Stimulated activated naive CD8-positive, alpha-beta T cell treated with anti-CD3 and anti-CD28 coated beads, Interleukin-15, Interleukin-2, amounts not matched to agents 100 U/mL and 50 U/mL, for 24 hours (primary cell): ENCODE measurements at regions not wholly inside any gene's neighbourhood (a gene's known extent, or its start where the extent isn't known, plus 50 kb on each side); places are given as distances from the start of the nearest gene placed in this dataset.

Experiments
- ATAC-seq: fragments of 150-1000 bp; cut with Tn5 transposase; one replicate; pipeline ENCODE4 v1.10.0; 2021
- DNase-seq: peaks from one replicate; pipeline ENCODE4 v3.0.0; 2021

DNA sequence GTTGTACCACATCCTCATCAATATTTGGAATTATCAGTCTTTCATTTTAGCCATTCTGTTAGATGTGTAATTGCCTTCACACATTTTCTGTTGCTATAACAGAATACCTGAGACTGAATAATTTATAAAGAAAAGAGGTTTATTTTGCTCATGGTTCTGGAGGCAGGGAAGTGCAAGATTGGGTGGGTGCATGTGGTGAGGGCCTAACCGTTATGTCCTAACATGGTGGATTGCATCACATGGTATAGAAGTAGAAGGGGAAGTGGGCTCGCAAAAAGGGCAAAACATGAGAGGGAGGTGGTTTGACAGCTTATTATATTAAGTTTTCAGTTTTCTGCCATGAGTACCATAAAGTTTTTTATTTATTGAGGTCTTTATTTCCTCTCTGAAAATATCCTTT, 452.0 kb downstream of the ARL4A start:
- DNase-seq (no peak), ATAC-seq (no peak)

- no peak for ATAC-seq
- DNase-seq: no peak
These were observed 457.2 kb downstream of the ARL4A start for GRCh38 chr7:13144673-13145072.

GRCh38 chr7:13148548-13148947, 461.1 kb downstream of the ARL4A start:
- DNase-seq: no peak
- no peak for ATAC-seq

GRCh38 chr7:13151978-13152377, 464.5 kb downstream of the ARL4A start:
- DNase-seq (no peak), ATAC-seq (no peak)

- DNase-seq: no peak
These were observed 465.3 kb downstream of the ARL4A start for GRCh38 chr7:13152755-13153154.

DNA sequence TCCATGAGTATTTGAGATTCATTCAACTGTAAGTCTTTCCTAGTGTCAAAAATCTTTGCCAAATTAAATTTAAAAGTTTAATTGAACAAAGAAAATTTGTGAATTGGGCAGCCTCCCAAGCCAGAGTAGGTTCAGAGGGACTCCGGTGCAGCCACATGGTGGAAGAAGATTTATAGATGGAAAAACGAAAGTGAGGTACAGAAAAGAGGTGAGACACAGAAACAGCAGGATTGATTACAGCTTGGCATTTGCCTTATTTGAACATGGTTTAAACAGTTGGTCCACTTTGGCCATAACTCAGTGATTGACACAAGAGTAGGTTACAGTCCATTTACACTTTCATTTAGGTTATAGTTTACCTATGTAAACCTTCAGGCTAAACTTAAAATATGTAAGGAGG, 465.8 kb downstream of the ARL4A start:
- ATAC-seq (no peak), DNase-seq (no peak)

More at GRCh38 chr7:13152755-13153154, 465.3 kb downstream of the ARL4A start:
- ATAC-seq: no peak

DNA sequence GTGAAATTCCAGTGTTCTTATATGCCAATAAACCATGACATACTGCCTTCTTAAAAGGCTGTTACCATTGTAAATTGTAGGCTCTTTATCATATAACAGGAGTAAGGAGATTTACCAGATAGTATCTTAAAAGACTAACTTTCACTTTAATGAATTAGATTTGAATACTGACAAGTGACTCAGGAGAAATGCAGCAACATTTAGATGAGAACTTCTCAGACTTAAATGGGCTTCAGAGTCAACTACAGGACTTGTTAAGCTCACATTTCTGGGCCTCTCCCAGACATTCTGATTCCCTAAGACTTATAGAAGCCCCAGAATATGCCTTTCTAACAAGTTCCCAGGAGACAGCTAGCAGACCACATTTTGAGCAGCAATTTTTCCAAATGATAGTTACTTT, 466.3 kb downstream of the ARL4A start:
- no peak for ATAC-seq
- no peak for DNase-seq

DNA sequence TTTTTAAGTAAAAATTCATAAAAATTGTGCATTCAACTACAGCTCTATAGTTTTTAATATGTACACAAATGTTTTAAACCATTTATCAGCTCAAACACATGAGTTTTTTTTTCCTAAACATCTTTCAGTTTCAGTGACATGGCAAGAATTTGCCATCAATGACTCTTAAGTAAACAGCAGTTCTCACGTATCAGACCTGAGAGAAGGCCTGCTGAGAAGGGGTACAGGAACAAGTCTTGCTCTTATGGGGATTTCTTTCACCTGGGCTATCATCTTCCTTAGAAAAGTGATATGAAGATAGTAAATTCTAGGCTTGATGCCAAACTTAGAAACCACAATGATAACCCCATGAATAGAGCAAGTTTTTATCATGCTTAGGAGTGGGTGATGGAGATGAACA, 467.8 kb downstream of the ARL4A start:
- no peak for ATAC-seq
- DNase-seq: no peak

- DNase-seq (no peak), ATAC-seq (no peak)
These were observed 471.6 kb downstream of the ARL4A start for GRCh38 chr7:13159003-13159402.

DNA sequence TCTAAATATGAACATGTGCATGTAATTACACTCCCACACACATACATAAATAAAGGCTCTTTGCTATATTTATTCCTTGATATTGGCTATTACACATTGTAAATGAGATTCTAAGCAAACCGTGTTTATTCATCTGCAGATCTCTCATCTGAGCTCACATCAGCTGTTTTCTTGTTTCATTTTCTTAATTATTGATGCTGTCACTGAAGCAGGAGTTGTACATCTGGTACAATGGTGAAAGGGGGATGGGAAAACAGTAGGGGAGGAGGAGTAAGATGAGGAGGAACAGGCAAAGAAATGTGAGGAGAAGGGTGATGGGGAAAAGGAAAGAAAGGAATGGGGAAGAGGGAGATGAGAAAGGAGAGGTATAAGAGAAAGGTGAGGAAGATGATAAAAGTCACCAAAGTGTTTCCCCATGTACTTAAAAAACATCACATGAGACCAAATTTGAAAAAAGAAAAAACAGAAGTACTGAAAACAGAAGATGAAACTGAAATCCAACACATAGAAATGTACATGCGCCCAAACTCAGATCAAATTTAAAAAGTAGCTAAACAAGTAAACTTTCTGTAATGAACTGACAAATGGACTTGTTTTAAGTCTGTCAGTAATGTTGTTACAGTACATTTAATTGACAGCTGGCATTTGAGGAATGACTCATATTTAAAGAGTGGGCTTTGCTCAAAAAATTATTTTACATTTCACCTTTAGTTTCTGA, 472.2 kb downstream of the ARL4A start:
- ATAC-seq (no peak), DNase-seq (no peak)

GRCh38 chr7:13161125-13161524, 473.7 kb downstream of the ARL4A start:
- ATAC-seq (no peak), DNase-seq (no peak)

DNA sequence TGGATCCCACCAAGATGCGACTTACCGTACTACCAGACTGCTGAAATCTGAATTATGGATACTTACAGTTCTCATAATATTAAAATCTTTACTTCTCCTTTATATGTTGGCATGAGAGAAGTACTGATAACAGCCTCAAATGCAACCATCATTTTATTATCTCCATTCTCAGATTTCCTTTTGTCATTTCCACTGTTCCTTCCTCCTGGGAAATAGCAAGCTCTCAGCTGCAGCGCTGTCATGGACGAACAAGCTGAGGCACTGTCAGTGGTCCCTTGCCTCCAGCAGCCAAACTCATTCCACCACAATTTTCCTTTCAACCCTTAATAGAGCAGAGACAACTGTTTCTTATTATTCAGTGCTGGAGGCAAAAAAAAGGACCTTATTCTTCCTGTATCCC, 478.4 kb downstream of the ARL4A start:
- ATAC-seq: no peak
- DNase-seq: no peak

DNA sequence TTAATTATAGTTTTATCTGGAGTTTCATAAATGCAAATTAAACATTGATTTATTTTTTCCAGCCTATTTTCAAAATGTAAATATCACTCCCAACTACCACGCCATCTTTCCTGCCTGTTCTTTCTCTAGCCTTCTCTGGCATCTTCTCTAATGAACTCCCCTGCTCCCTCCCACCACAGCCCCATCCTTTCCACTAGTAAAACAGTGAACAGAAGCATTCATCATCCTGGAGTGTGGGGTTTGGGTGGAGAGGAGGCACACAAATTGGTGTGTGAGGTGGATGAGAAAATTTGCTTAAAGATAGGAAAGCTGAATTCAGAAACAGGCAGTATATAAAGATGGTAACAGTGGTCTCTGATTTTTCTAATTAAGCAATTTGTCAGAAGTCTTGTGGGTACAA, 479.4 kb downstream of the ARL4A start:
- ATAC-seq: no peak
- DNase-seq: no peak

- no peak for DNase-seq
- no peak for ATAC-seq
These were observed 481.9 kb downstream of the ARL4A start for GRCh38 chr7:13169356-13169755.

DNA sequence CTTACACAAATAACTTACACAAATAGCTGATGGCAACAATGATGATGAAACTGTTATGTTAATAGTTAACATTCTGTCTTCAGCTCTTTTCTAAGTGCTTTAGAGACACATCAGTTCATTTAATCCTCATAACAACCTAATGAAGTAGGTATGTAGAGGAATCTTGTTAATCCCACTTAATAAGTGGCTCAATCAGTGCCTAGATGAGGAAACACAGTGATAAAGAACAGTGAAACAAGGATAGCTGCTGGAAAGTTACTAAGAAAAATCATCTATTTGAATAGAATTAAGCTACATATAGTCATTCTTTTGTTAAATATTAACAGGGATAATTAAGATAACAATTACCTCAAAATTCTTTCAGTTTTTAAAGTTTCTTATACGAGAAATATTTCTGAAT, 487.6 kb downstream of the ARL4A start:
- no peak for ATAC-seq
- DNase-seq: no peak

DNA sequence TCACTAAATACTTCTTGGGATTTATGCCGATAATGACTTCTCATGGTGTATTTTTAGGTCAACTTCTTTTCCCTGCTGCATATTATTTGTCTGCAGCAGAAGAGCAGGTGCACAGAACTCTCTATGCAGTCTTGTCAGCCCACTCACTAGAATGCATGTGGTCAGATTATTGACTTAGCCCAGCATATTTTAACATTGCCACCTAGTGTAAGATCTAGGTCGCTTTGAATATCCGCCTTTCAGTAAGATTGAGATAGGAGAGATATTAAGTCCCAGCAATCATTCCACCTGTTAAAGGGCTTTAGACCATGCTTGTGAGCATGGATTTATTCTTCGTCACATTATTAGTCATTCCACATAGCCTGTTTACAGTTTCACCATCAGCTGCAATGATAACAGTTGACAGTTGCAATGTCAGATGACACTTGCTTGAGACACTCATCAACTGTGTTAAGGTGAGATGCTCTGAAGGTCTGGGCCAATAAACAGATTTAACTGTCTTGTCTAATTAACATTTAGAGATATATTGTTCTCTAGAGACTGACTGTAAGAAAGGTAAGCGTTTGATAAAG, 491.7 kb downstream of the ARL4A start:
- ATAC-seq (no peak), DNase-seq (no peak)

- ATAC-seq (no peak), DNase-seq (no peak)
These were observed 492.5 kb downstream of the ARL4A start for GRCh38 chr7:13179775-13180523.

- no peak for DNase-seq
- no peak for ATAC-seq
These were observed 493.8 kb downstream of the ARL4A start for GRCh38 chr7:13181216-13181615.

- DNase-seq: no peak
- ATAC-seq: no peak
These were observed 497.7 kb downstream of the ARL4A start for GRCh38 chr7:13185139-13185538.

GRCh38 chr7:13188236-13188805, 500.9 kb downstream of the ARL4A start:
- no peak for ATAC-seq

DNA sequence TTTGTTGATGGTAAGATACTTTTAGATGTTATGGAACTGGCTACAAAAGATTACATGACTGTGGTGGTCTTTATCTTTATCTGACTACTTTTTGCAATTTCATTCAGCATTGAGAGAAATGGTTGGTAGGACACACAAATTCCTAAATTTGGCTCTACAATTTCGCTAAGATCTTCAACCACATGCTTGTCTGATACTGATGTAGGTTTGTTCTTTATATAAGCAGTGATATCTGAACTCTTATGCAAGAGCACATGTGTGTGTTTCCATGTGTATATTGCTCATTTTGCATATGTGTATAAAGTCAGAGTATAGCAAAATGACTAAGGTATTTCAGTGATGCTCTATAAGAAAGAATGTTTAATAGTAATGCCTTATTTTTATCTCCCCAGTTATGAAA, 501.5 kb downstream of the ARL4A start:
- ATAC-seq (no peak), DNase-seq (no peak)

More at GRCh38 chr7:13188236-13188805, 500.9 kb downstream of the ARL4A start:
- DNase-seq: no peak

- no peak for ATAC-seq
- no peak for DNase-seq
These were observed 502.2 kb downstream of the ARL4A start for GRCh38 chr7:13189668-13190067.

DNA sequence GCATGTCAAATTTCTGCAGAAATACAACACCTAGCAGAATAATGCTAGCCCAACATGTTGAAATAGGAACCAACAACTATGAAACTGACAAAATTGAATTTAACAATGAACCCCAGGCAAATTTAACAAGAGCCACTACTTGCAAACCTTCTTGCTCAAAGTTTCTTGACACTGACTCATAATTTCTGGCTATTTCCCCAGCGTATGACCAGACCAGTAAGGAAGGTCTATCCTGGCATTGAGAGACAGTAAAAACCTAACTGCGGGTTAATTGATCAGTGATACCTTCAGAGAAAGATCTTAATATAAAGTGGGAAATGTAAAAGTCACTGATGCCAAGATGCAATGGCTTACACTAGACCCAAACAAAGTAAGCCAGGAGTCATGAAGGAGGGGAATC, 510.1 kb downstream of the ARL4A start:
- DNase-seq: no peak
- ATAC-seq: no peak
